ENCODE measurements at regions not wholly inside any gene's neighbourhood (a gene's known extent, or its start where the extent isn't known, plus 50 kb on each side); places are given as distances from the start of the nearest gene placed in this dataset.

DNA sequence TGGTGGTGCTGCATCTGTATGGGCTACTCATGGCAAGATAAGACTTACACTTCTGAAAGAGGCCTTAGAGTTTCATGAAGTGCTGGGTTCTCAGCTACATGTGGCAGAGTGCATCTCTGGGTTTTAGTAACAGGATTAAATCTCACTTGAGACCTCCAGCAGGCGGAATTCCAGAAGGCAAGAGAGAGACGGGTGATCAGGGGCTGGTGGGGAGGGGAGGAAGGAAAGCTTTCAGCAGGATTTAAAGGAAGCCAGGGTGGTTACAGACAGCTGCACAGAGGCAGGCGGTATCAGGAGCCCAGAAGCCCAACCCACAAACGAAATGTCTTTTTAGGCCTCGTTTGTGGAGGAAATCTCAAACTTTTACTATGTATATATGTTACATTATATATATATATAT is 56.2 kb upstream of the CD82 start:
- DNase-seq (no peak), ATAC-seq (no peak)
- TF ChIP-seq, protein P1, sequence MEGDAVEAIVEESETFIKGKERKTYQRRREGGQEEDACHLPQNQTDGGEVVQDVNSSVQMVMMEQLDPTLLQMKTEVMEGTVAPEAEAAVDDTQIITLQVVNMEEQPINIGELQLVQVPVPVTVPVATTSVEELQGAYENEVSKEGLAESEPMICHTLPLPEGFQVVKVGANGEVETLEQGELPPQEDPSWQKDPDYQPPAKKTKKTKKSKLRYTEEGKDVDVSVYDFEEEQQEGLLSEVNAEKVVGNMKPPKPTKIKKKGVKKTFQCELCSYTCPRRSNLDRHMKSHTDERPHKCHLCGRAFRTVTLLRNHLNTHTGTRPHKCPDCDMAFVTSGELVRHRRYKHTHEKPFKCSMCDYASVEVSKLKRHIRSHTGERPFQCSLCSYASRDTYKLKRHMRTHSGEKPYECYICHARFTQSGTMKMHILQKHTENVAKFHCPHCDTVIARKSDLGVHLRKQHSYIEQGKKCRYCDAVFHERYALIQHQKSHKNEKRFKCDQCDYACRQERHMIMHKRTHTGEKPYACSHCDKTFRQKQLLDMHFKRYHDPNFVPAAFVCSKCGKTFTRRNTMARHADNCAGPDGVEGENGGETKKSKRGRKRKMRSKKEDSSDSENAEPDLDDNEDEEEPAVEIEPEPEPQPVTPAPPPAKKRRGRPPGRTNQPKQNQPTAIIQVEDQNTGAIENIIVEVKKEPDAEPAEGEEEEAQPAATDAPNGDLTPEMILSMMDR (IDR thresholded peaks at IDR 0.05), result no peak
- Histone ChIP-seq H3K27me3 (ENCODE audit: low read depth) (peaks cover 3% of the 10 kb centered on the region), H3K4me3 (no peak overlapping the region), H3K27ac (no peak overlapping the region), H3K9me3 (no peaks in the 10 kb centered on the region), H3K36me3 (no peaks in the 10 kb centered on the region), H3K4me1 (no peaks in the 10 kb centered on the region)
- intact Hi-C loops (cut with DNase I), result no loop called here

DNA sequence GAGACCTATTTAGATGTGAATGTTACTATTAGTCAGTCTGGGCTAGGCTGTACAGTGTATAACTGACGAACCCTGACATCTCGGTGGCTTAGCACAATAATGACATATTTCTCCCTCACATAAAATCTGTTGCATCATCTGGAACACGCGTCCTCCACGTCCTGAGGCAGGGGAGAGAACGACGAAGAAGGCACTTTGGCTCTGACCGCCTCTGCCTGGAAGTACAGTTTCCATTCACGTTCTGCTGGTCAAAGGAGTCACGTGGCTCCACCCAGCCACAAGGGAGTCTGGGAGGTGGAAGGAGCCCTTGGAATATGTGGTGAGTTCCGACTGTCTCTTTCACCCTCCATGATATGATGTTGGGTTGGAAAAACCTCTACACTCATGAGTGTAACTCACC is 55.1 kb upstream of the CD82 start:
- intact Hi-C loops (cut with DNase I), result no loop called here
- no peaks in the 10 kb centered on the region for H3K36me3 ChIP-seq
- ATAC-seq (no peak), DNase-seq (no peak)
- H3K4me3 ChIP-seq, result no peak overlapping the region
- no peaks in the 10 kb centered on the region for H3K4me1 ChIP-seq
- H3K27me3 ChIP-seq (ENCODE audit: low read depth), result peaks cover 3% of the 10 kb centered on the region
- TF ChIP-seq, protein P1 (IDR thresholded peaks at IDR 0.05), result no peak
- no peak overlapping the region for H3K27ac ChIP-seq
- no peaks in the 10 kb centered on the region for H3K9me3 ChIP-seq

DNA sequence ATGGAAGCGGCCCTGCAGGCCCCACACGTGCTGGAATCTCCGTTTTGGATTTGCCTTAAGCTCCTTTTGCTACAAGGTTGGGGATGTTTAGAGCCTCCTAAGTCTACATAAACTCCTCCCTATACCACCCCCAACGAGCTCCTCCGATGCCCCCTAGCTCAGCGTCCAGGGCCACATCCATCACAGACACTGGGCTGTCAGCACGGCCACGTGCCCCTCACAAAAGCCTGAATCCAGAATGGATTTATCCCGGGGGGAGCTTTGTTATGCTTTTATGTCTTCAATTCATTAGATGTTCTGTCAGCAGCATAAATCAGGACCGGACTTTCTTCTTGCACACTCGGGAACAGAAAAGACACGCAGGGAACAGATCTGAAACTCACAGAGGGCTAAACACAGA is 52.6 kb upstream of the CD82 start:
- no peaks in the 10 kb centered on the region for H3K36me3 ChIP-seq
- H3K4me1 ChIP-seq, result no peaks in the 10 kb centered on the region
- ATAC-seq, result no peak
- H3K27ac ChIP-seq, result no peak overlapping the region
- H3K4me3 ChIP-seq, result no peak overlapping the region
- no peaks in the 10 kb centered on the region for H3K27me3 ChIP-seq (ENCODE audit: low read depth)
- H3K9me3 ChIP-seq, result no peaks in the 10 kb centered on the region
- intact Hi-C loops (cut with DNase I), result no loop called here
- no peak for DNase-seq
- TF ChIP-seq, protein P1 (IDR thresholded peaks at IDR 0.05), result no peak

DNA sequence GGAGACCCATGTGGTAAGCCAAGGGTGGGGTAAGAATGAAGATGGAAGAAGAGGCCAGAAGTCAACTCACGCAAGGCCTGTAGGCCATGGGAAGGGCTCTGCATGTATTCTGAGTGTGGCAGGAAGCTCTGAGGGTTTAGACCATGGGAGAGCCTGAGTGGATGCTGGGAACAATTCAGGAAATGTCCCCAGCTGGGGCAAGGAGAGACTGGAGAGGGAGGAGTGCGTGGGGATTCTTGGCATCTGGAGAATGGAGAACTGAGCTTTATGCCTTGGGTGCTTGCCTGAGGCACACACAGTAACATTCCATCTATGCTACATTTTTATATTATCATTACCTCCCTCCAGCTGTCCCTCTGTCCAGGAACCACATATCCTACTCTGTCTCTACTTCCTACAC is 50.4 kb upstream of the CD82 start:
- H3K4me3 ChIP-seq, result no peak overlapping the region
- H3K27ac ChIP-seq, result no peak overlapping the region
- H3K4me1 ChIP-seq, result no peaks in the 10 kb centered on the region
- ATAC-seq (no peak), DNase-seq (no peak)
- intact Hi-C loops (cut with DNase I), result no loop called here
- H3K27me3 ChIP-seq (ENCODE audit: low read depth), result no peaks in the 10 kb centered on the region
- no peaks in the 10 kb centered on the region for H3K9me3 ChIP-seq
- TF ChIP-seq, protein P1 (IDR thresholded peaks at IDR 0.05), result no peak
- H3K36me3 ChIP-seq, result no peaks in the 10 kb centered on the region
